HG03108 (cell line): ENCODE measurements at regions not wholly inside any gene's neighbourhood (a gene's known extent, or its start where the extent isn't known, plus 50 kb on each side); places are given as distances from the start of the nearest gene placed in this dataset.
"Not testable (repeated sequence)": the region's sequence is repeated elsewhere in the genome, so short reads cannot be mapped to it uniquely, and the experiment has no call there.

ENCODE experiments used
- ATAC-seq: cut with Tn5 transposase; IDR thresholded peaks from one replicate; pipeline ENCODE4 v1.9.1; 2021; ENCODE audit warnings: moderate library complexity; ENCODE audit not compliant: unreplicated experiment

DNA sequence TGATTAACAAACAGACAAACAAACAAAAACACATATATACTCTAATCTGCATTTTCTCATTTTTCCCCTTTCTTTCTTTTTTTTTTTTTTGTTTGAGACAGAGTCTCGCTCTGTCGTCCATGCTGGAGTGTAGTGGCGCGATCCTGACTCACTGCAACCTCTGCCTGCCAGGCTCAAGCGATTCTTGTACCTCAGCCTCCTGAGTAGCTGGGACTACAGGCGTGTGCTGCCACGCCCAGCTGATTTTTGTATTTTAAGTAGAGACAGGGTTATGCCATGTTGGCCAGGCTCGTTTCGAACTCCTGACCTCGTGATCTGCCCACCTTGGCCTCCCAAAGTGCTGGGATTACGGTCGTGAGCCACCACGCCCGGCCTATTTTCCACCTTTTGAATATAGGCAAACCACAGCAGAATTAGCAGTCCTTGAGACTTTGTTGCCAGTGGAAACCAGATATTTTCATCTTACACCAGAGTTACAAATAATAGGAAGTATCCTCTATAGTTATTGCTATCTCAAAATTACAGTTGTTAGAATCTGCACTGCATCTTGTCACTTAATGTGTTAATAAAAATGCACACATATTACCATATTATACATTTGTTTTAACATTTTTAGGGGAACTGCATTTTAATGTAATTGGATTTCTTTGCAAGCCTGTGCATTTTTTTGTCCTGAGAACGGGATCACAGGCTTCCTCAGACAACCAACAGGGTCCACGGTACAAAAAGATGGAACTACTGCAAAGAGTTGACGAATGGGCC lies 208.2 kb upstream of the ZNF217 start:
- no peak for ATAC-seq

DNA sequence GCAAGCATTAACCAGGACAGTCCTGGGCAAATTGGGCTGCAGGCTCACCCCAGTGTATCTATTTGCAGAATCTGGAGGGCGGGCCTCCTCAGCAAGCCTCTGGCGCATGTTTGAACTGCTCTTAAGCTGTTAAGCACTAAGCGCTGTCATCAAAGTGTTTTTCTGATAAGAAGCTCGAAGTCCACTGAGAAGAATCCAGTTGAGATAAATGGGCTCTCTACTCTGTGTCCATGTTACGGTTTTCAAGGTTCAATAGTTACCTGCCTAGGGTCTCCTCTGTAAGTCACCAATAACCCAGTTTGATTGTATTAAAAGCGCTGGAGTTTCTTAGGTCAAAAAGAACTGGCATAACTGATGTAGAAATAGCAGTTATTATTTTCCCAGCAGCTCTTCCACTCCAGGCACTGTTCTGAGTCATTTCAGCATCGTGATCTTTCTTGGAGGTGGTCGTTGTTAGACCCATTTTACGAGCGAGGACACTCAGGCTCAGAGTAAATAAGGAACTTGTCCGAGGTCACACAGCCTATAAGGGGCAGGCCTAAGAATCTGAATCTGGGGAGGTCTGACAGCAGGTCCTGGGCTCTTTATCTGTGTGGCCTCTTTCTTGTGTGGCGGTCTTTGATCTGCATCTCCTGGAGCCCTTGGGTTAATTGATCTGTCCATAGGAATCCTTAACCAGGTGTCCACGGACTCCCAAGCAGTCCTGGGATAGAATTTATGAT lies 207.4 kb upstream of the ZNF217 start:
- no peak for ATAC-seq

DNA sequence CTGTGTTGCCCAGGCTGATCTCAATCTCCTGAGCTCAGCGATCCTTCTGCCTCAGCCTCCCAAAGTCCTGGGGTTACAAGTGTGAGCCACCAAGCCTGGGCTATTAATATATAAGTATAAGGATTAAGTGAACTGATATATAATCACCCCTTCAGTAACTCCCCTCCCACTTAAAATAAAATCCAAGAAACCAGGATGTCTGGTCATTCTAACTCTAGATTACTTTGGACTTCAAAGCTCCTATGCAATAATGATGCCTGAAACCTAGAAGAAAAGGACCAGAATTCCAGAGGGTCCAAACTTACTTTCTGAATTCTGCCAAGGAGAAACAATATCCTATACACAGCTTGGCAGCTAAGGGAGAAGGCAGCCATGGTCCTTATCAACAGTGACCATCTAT lies 206.8 kb upstream of the ZNF217 start:
- no peak for ATAC-seq

DNA sequence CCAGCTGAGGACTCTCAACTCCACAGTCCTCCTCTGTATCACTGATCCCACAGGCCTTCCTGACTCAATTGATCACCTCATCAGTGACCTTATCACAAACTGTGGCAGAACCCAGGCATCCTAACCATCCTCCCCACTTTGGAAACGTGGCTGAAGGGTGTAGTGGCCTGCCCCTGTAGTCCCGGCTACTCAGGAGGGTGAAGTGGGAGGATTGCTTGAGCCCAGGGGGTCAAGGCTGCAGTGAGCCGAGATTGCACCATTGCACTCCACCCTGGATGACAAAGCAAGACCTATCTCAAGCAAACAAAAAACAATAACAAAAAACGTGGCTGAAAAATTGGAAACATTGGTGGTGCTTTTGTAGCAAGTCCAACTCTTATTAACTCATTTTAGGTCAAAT lies 203.4 kb upstream of the ZNF217 start:
- no peak for ATAC-seq

DNA sequence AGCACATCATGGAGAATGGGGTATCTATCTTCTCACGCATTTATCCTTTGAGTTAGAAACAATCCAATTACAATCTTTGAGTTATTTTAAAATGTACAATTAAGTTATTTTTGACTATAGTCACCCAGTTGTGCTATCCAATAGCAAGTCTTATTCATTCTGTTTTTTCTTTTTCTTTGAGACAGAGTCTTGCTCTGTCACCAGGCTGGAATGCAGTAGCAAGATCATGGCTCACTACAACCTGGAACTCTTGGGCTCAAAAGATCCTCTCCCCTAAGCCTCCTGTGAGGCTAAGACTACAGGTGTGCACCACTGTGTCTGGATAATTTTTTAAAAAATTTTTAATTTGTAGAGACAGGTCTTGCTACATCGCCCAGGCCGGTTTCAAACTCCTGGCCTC lies 201.5 kb upstream of the ZNF217 start:
- ATAC-seq: no peak

DNA sequence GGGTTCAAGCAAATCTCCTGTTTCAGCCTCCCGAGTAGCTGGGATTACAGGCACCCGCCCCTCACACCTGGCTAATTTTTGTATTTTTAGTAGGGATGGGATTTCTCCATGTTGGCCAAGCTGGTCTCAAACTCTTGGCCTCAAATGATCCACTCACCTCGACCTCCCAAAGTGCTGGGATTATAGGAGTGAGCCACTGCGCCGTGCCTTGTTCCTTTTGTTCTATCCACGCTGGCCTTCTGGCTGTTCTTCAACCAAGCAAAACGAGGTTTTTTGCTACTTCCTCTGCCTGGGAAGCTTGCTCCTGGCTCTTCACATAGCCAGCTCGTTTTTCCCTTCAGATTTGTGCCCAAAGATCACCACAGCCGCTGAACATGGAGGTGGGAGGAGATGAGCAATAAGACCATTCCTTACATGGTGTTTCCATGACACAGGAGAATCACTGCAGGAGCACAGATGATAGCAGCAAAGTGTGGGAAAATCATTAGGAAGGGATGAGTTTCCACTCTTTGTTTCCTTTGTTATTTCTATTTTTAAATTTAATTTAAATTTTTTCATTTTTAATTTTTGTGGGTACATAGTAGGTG lies 201.0 kb upstream of the ZNF217 start:
- no peak for ATAC-seq

DNA sequence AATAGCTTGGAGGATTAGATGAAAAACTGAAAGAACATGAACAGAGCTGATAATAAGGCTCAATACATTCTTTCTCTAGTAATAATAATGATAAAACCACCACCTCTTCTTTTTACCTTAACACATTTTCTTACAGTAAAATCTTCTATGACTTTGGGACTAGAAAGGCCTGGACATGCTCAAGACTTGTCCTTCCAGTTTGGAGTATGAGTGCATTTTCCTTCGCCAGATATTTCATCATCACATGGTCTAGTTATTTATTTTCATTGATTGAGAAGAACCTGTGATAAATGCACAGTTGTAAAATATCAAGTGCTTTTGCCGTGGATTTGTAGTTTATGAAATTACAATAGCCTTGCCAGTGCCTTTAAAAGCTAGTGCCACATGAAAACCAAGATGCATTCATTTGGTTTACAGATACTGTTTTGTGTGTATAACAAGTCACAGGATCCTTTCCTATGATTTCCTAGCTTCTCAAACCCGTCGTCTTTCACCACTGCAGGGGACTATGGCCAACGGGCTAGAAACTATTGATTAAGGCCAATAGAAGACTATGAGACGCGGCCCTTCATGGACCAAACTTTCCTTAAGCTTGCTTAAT lies 200.2 kb upstream of the ZNF217 start:
- no peak for ATAC-seq

DNA sequence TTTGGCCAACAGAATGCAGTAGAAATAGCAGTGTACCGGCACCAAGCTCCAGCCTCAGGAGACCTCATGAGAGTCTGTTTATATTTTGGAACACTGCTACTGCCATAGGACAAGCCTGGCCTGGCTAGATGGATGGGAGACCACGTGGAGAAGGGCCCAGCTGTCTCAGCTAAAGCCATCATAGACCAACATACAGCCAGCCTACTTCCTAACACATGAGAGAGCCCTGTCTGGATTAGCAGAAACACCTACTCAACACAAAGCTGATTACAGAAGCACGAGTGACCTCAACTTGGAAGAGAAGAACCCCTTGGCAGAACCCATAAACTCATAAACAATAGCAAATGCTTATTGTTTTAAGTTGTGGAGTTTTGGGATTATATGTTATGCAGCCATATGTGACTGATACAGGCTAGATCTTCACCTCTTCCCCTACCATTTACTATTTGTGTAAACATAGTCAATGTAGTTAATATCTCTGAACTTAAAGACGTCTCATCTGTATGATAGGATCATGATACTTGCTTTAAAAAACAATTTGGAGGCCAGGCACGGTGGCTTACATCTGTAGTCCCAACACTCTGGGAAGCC lies 199.4 kb upstream of the ZNF217 start:
- ATAC-seq: no peak

DNA sequence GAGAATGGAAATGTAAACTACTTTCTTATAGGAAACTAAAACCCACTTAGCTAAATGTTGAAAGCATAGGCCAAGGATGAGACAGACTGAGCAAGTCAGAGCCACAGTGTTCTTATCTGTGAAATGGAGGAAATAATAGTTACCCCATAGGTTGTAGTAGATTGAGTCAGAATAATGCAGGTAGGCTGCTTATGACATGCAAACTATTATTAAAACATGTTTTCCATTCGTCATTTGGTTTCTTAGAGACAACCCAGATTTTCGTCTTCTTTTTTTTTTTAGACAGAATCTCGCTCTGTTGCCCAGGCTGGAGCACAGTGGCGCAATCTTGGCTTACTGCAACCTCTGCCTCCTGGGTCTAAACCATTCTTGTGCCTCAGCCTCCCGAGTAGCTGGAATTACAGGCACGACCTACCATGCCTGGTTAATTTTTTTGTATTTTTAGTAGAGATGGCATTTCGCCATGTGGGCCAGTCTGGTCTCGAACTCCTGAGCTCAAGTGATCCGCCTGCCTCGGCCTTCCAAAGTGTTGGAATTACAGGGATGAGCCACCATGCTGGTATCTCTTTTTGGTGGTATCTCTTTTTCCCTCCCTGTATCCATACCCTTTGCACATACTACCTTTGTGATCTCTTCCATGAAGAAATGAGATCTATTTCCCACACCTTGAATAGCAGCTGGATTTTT lies 196.5 kb upstream of the ZNF217 start:
- ATAC-seq: no peak

DNA sequence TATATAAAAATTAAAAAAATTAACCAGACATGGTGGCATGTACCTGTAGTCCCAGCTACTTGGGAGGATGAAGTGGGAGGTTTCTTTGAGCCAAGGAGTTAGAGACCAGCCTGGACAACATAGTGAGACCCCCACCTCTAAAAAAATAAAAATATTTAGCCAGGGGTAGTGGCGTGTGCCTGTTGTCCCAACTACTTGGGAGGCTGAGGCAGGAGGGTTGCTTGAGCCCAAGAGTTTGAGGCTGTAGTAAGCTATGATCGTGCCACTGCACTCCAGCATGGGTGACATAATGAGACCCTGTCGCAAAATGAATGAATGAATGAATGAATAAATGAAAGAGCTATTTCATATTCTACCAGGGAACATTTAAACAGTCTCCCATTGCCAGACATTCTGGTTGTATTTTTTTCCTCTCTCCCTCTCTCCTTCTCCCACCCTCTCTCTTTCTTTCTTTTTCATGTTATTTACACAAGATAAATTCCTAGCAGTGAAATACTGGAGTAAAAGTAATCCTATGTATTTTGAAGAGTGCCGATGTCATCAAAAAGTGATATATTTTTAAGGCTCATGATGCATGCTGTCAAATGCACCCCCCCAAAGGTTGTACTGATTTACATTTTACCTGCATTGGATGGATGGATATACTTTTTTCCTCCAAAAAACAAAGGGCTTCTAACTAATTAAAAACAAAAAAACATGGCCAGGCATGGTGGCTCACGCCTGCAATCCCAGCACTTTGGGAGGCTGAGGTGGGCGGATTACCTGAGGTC lies 194.8 kb upstream of the ZNF217 start:
- ATAC-seq: no peak

DNA sequence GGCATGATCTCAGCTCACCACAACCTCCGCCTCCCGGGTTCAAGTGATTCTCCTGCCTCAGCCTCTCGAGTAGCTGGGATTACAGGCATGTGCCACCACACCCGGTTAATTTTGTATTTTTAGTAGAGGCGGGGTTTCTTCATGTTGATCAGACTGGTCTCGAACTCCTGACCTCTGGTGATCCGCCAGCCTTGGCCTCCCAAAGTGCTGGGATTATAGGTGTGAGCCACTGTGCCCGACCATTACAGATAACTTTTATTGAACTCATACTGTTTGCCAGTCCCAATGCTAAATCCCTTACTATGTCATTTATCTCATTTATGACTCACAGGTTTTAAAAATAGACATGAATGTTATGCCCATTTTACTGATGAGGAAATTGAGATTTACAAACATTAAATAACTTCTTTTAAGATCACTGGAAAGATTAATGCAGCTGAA lies 193.9 kb upstream of the ZNF217 start:
- not testable (repeated sequence) for ATAC-seq

DNA sequence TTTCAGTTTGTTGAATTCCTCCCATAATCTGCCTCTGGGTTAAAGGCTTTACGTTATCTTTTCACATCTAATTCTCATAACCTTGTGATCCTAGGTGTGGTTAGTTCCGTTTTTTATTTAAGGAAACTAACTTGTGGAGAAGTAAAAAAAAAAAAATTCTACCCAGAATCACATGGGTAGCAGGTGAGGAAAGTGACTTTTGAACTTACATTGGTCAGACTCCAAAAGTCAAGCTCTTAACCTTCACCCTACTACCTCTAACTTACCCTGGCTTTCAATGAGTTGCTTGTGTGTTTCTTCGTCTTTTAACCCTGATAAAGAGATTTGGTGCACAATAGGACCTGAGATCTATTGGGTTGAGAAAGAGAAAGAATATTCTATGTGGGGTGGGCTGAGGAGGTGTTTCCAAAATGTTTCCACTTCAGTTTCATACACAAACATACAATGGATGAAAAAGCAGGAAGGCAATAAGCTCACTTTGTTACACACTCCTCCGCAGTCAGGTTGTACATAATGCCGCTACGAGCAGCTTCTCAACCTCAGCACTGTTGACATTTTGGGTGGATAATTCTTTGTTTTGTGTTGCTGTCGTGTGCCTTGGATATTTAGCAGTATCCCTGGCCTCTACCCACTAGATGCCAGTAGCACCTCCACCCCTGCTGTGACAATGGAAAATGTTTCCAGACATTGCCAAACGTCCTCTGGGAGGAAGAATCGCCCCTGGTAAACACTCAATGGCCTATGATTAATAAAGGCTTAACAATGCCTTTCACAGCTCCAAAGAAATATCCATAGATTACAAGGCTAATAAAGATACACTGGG lies 193.0 kb upstream of the ZNF217 start:
- no peak for ATAC-seq

DNA sequence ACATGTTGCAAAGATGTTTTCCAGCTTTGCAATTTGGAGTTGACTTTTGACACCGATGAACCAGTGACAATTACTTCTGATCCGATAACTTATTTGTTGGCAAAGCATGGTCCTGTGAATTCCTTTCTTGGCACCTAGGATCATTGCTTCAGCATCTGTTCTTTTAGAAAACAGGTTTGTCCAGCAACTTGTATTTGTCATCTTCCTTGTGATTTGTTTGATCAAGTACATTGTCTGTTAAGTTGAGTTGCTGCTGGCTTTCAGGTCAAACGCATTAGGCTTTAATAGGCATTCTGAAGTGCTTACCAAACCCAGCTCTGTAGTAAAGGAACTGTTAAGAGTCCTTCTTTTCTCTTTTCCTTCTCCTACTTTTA lies 192.4 kb upstream of the ZNF217 start:
- no peak for ATAC-seq

DNA sequence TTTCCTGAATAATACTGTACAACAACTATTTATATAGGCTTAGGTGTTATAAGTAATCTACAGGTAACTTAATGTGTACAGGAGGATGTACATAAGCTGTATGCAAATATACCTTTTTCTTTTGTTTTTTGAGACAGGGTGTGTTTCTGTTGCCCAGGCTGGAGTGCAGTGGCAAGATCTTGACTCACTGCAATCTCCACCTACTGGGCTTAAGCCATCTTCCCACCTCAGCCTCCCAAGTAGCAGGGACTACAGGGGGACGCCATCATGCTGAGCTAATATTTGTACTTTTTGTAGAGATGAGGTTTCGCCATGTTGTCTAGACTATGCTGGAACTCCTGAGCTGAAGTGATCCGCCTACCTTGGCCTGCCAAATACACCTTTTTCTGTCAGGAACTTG lies 191.7 kb upstream of the ZNF217 start:
- no peak for ATAC-seq

DNA sequence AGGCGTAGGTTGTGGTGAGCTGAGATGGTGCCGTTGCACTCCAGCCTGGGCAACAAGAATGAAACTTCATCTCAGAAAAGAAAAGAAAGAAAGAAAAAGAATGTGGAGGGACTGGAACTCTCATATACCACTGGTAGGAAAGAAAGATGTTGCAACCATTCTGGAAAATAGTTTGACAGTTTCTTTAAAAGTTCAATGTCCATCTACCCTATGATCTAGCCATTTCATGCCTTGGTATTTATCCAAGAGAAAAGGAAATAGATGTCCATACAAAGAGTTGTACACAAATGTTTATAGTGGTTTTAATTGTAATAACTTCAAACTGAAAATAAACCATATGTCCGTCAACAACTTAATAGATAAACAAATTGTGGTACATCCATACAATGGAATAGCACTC lies 190.1 kb upstream of the ZNF217 start:
- no peak for ATAC-seq

DNA sequence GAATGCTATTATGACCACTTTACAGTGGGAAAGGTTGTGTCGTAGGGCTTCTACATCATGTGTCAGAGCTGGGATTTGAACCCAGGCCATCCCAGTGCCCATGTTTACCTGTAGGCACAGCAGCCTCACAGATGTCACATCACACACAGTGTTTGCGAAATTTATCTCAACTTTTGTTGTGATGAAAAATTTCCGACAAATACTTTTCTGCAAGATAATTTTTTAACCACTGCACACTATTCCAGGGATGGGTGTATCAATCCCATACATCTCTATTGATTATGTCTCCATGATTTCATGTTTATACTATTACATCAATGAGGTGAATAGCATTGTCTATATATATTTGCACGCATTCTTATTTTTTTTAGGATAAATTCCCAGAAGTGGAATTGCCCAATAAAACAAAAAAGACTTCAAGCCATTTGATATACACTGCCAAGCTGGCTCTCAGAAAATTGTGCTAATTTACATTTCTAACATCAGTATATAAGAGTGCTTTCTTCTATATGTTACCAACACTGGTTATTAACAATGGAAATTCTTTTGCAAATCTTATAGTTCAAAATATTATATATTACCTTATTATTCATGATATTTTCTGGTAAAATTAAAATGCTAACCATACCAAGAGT lies 189.1 kb upstream of the ZNF217 start:
- ATAC-seq: no peak

DNA sequence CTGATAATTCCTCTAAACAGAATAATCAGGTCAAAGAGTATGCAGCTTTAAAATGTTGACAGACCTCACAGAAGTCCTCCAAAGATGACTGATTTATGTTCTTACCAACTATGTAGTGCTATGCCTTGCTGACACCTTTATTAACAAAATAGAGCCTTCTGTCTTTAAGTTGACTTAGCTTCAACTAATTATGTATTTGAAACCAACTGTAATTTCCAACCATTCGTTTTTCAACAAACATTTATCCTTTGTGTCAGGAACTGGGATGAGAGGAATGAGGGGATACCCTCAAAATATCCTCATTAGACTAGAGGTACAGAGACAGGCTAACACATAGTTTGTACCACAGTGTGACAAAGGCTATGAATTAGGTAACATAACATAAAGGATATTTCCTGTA lies 186.2 kb upstream of the ZNF217 start:
- ATAC-seq: no peak

DNA sequence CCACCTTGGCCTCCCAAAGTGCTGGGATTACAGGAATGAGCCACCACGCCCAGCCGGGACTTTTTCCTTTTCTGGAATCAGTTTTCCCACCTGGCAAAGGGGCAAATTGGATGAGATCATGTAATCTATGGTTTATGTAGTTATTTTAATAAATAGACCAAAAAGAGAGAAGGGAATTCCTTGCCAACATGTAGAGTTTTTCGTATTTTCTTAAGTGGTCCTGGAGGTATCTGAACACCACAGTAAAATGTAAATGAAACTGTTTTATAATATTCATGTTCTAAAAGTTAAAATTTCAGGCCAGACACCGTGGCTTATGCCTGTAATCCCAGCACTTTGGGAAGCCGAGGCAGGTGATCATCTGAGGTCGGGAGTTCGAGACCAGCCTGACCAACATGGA lies 185.1 kb upstream of the ZNF217 start:
- no peak for ATAC-seq

DNA sequence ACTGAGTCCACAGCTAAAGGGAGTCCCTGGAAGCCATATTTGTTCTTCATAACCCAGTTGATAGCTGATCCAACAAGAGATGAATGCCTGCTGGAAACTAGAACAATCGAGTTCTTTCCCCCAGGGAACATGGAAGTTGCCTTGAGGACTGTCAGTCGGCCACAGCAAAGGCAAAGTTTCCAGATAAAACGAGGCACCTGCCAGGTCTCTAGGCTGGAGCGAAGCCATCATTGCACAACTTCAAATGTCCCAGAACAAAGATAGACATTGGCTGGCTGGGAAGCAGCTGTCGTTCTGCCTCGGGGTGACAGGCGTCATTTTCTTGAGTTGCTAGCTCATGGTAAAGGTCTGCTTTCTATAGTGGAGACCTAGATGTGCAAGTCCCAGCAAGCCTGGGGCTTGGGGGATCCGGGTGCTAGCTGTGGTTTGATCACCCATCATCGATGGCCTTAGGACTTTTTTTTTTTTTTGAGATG lies 184.4 kb upstream of the ZNF217 start:
- no peak for ATAC-seq
